Stimulated activated CD4-positive, alpha-beta T cell treated with anti-CD3 and anti-CD28 coated beads, Interleukin-1b, Interleukin-23, amount 100 ng/mL, for 24 hours (primary cell): ENCODE measurements at regions not wholly inside any gene's neighbourhood (a gene's known extent, or its start where the extent isn't known, plus 50 kb on each side); places are given as distances from the start of the nearest gene placed in this dataset.
"Not testable (repeated sequence)": the region's sequence is repeated elsewhere in the genome, so short reads cannot be mapped to it uniquely, and the experiment has no call there.

Experiments used
- DNase-seq, 4 experiments: peaks; one replicate each; pipeline ENCODE4 v3.0.0-alpha.2; 2020; ENCODE audit warnings: low read depth in 4 of 4, low spot score in 1 of 4

- no peak for DNase-seq
Observed at GRCh38 chr4:141290771-141291170, 70.1 kb downstream of the ZNF330 start.

GRCh38 chr4:141294306-141294705 lies 73.6 kb downstream of the ZNF330 start:
- no peak for DNase-seq

DNA sequence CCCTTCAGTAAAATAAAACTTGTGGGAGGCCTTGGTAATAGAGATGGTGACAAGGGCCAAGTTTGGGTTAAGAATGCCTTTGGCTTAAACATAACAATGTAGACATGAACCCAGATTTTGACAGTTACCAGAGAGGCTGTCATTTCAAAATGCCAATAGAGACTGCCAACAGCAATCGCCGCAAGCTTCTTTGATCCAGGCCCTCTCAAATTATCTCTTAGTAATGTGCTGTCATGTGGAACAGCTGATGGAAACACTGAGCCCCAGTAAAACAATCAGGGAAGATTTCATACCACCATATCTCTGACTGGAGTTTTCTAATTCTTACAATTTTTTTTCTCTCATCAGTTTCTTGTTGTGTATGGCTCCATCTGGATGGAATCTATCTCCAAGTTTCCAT lies 80.5 kb downstream of the ZNF330 start:
- no peak for DNase-seq

GRCh38 chr4:141302924-141303323 lies 82.2 kb downstream of the ZNF330 start:
- DNase-seq: no peak

- DNase-seq: no peak
Observed at GRCh38 chr4:141304346-141304745, 83.7 kb downstream of the ZNF330 start.

GRCh38 chr4:141306331-141306730 lies 85.6 kb downstream of the ZNF330 start:
- no peak for DNase-seq

GRCh38 chr4:141307241-141307689 lies 86.6 kb downstream of the ZNF330 start:
- DNase-seq: peak; percentile 6 to 24 (median 17)

GRCh38 chr4:141309874-141310273 lies 89.2 kb downstream of the ZNF330 start:
- DNase-seq: no peak

GRCh38 chr4:141311246-141312204 lies 90.8 kb downstream of the ZNF330 start:
- no peak for DNase-seq

DNA sequence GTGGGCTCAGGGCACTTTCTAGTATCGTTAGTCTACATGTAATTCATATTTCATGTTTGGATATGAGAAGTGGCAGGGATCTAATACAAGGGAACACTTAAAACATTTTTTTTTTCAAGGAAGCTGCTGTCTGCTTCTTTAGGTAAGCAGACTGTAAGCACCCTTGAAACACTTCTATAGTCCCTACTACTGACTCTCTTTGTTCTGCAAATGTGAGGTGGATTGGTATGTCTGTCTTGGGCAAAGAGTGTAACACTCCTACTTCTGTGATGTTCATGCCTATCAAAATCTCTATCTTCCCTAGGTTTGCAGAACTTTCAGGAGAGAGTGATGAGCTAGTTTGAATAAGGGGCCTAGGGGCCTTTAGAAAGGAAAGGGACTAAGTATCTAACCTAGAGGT lies 93.9 kb downstream of the ZNF330 start:
- no peak for DNase-seq

DNA sequence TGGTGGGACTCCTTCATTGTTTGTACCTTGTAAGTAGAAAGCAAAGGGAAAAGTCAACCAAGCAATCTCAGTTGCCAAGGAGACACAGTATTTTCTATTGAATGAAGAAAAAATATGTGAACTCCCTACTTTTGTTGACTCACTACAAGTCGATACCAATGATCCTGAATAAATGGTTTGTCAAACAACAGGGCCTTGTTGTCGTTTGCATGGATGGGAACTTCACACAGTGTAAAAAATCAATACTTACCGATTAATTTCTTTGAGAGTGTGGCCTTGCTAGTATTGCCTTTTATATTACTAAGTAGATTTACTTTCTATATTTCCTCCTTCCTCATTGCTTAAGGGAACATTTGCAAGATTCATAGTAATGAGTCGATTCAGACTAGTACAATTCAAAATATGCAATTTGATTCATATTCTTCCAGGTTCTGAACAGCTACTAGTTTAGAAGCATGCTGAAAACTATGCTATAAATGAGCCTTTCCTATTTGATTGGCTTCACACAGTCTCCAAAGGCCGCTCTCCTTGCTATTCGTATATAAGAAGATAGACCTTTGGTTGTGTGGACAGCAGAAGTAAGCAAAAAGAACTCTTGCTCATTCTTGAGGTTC lies 108.0 kb downstream of the ZNF330 start:
- DNase-seq: no peak

- DNase-seq: no peak
Observed at GRCh38 chr4:141329174-141329569, 108.5 kb downstream of the ZNF330 start.

DNA sequence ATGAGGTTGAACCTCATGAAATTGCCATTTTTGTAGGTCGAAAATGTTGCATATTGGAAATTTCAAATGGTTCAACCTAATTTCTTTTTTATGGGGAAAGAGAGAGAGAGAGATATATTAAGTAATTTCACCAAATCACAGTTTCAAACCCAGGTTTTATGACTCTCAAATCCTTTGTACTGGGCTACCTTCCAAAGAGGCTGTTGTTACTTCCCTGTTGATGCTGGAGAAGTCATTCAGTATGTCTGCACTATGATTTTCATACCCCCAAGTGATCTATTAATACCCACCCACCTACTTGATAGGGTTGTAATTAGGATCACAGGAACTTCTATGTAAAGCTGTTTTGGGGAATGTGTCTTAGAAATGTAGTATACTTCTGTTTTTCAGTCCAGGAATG lies 109.9 kb downstream of the ZNF330 start:
- DNase-seq: no peak

GRCh38 chr4:141331534-141332358 lies 111.1 kb downstream of the ZNF330 start:
- no peak for DNase-seq

DNA sequence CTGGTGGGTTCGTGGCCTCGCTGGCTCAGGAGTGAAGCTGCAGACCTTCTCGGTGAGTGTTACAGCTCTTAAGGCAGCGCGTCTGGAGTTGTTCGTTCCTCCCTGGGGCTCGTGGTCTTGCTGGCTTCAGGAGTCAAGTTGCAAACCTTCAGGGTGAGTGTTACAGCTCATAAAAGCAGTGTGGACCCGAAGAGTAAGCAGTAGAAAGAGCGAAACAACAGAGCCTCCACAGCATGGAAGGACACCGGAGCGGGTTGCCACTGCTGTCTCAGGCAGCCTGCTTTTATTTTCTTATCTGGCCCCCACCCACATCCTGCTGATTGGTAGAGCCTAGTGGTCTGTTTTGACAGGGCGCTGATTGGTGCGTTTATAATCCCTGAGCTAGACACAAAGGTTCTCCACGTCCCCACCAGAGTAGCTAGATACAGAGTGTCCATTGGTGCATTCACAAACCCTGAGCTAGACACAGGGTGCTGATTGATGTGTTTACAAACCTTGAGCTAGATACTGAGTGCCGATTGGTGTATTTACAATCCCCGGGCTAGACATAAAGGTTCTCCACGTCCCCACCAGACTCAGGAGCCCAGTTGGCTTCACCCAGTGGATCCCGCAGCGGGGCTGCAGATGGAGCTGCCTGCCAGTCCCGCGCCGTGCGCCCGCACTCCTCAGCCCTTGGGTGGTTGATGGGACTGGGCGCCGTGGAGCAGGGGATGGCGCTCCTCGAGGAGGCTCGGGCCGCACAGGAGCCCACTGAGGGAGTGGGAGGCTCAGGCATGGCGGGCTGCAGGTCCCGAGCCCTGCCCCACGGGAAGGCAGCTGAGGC lies 111.9 kb downstream of the ZNF330 start:
- DNase-seq: not testable (repeated sequence)

DNA sequence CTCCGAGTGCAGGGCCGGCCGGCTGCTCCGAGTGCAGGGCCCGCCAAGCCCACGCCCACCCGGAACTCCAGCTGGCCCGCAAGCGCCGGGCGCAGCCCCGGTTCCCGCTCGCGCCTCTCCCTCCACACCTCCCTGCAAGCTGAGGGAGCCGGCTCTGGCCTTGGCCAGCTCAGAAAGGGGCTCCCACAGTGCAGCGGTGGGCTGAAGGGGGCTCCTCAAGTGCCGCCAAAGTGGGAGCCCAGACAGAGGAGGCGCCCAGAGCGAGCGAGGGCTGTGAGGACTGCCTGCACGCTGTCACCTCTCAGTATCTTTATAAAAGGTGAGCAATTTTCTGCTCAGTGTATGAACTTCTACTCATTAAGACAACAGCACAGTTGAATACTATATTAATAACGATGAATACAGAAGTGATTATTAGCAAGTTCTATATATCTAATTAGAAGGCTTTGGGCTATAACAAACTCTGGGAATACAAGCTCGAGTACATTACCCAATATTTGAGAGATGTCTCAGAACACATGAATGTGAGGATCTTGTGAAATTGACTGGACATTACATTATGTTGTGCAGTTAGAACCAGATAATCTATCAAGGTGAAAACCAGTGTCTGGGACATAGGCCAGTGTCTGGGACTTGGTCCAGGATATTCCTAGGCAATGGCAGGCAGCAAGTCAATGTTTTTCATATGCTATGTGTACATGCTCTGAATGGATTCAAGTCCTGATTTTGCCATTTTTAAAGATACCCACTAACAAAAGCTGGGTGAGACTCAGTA lies 112.9 kb downstream of the ZNF330 start:
- DNase-seq: not testable (repeated sequence)

- no peak for DNase-seq
Observed at GRCh38 chr4:141335166-141335565, 114.5 kb downstream of the ZNF330 start.

- no peak for DNase-seq
Observed at GRCh38 chr4:141338238-141338637, 117.5 kb downstream of the ZNF330 start.

DNA sequence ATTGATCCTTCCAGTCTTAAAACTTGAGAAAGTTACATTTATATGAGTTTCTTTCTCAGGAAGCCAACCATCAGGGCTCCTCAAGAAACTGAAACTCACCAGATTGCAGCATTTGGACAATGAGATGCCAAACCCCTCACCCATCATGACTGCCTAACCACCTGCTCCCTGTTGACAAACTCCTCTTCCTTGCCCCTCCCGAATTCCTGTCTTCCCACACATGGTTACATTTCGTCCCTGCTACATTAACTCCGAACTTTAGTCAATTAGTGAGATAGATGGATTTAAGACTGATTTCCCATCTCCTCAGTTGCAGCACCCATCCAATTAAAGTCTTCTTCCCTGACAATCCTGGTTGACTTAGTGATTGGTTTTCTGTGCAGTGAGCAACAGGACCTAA lies 118.7 kb downstream of the ZNF330 start:
- no peak for DNase-seq

GRCh38 chr4:141339966-141340365 lies 119.3 kb downstream of the ZNF330 start:
- no peak for DNase-seq
